Testis (tissue), 2 donors: ENCODE measurements at regions not wholly inside any gene's neighbourhood (a gene's known extent, or its start where the extent isn't known, plus 50 kb on each side); places are given as distances from the start of the nearest gene placed in this dataset.

Experiments
- DNase-seq: peaks from one replicate; pipeline ENCODE4 v3.0.0-alpha.2; 2019
- H3K27ac ChIP-seq, 2 donors: fragments of 200-600 bp; sonication (generic); one replicate each; pipeline ENCODE4 v1.5.1; 2019
- H3K27me3 ChIP-seq: fragments of 200-600 bp; sonication (generic); one replicate; pipeline ENCODE4 v1.5.1; 2019
- H3K36me3 ChIP-seq: fragments of 200-600 bp; sonication (generic); one replicate; pipeline ENCODE4 v1.5.1; 2017; ENCODE audit warnings: low read depth; ENCODE audit errors: missing control alignments
- H3K4me1 ChIP-seq: fragments of 200-600 bp; sonication (generic); one replicate; pipeline ENCODE4 v1.5.1; 2019
- H3K4me3 ChIP-seq, 2 donors: fragments of 200-600 bp; sonication (generic); one replicate each; pipeline ENCODE4 v1.5.1; 2017 to 2019
- H3K9me3 ChIP-seq: fragments of 200-600 bp; sonication (generic); one replicate; pipeline ENCODE4 v1.5.1; 2017
- POLR2A ChIP-seq: fragments of 450-650 bp; IDR thresholded peaks from one replicate; pipeline ENCODE4 v1.6.1; 2017; ENCODE audit warnings: antibody characterized with exemption, mild to moderate bottlenecking, moderate library complexity
- WGBS, 2 donors: methylation state at CpG; one replicate each; pipeline ENCODE4 v1.1.5; 2018; 5-methylcytosine and 5-hydroxymethylcytosine counted together
- intact Hi-C: fragments of 100-400 bp; cut with DNase I; formaldehyde crosslinking; loops from one replicate; pipeline ENCODE4 v1.15.1; 2023; ENCODE audit warnings: low total_unique reads
- TF ChIP-seq, protein P1 (sequence below), 3 experiments: fragments of 450-650 bp in 2 of 3; fragments of 200-600 bp in 1 of 3; sonication (generic) in 1 of 3; IDR thresholded peaks; one replicate each; pipeline ENCODE4 v1.5.1; 2016 to 2019; ENCODE audit warnings: antibody characterized with exemption in 3 of 3, mild to moderate bottlenecking in 2 of 3, moderate library complexity in 1 of 3

DNA sequence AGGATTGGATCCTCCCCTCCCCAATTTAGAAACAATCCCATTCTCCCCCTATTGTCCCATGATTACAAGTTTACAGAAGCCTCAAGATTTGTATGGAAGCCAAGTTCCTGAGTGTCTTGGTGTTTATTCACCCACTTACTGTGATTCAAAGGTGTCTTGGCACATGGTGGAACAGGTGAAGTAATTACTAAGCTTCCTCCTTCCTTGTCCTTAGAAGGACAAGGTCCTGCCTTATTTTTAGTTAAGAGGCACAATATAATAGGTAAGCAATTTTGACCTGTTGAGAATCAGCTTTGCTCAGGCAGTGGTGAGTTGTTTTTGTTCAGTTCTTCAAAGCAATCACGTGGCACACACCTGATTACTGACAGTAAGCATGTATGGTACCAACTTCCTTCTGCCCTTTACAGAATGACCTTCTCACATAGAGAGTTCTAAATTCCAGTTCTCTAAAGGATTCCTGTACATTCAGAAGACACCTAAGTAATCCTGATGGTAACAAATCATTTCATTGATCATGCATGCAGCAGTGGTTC, 60.7 kb upstream of the SLC13A1 start:
- no peaks in the 10 kb centered on the region for H3K4me1 ChIP-seq
- no peak overlapping the region for H3K4me3 ChIP-seq
- 56 to 74% methylated on average over 1 of the region's 1 CpG for WGBS, 2 donors
- no peaks in the 10 kb centered on the region for H3K27me3 ChIP-seq
- no peaks in the 10 kb centered on the region for H3K36me3 ChIP-seq
- H3K9me3 ChIP-seq: no peaks in the 10 kb centered on the region
- DNase-seq: no peak
- no peak overlapping the region for H3K27ac ChIP-seq
- TF ChIP-seq, protein P1, sequence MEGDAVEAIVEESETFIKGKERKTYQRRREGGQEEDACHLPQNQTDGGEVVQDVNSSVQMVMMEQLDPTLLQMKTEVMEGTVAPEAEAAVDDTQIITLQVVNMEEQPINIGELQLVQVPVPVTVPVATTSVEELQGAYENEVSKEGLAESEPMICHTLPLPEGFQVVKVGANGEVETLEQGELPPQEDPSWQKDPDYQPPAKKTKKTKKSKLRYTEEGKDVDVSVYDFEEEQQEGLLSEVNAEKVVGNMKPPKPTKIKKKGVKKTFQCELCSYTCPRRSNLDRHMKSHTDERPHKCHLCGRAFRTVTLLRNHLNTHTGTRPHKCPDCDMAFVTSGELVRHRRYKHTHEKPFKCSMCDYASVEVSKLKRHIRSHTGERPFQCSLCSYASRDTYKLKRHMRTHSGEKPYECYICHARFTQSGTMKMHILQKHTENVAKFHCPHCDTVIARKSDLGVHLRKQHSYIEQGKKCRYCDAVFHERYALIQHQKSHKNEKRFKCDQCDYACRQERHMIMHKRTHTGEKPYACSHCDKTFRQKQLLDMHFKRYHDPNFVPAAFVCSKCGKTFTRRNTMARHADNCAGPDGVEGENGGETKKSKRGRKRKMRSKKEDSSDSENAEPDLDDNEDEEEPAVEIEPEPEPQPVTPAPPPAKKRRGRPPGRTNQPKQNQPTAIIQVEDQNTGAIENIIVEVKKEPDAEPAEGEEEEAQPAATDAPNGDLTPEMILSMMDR (IDR thresholded peaks at IDR 0.05): no peak
- no peak for TF ChIP-seq POLR2A
- intact Hi-C loops: no loop called here

DNA sequence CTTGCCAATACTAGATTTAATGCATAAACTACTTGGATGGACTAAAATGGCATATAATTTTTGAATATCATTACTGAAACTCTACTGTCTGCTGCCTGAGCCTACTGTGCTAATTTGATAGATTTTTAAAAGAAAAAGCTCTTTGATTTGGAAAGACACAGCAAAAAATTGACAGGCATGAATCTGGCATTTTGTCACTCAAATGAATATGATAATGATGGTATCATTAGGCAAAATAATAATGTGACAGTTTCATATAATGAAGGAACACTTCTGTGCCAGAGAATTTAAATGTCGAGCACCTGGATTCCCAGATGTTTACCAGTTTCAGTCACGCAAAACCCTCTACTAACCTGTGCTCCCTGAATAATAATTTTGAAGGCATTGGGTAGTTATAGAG, 60.0 kb upstream of the SLC13A1 start:
- DNase-seq: no peak
- no peaks in the 10 kb centered on the region for H3K36me3 ChIP-seq
- intact Hi-C loops: no loop called here
- no peak overlapping the region for H3K27ac ChIP-seq
- H3K4me3 ChIP-seq: no peak overlapping the region
- TF ChIP-seq POLR2A: no peak
- TF ChIP-seq, protein P1 (IDR thresholded peaks at IDR 0.05): no peak
- H3K4me1 ChIP-seq: no peaks in the 10 kb centered on the region
- no peaks in the 10 kb centered on the region for H3K27me3 ChIP-seq
- WGBS, 2 donors: 72 to 74% methylated on average over 2 of the region's 2 CpGs
- H3K9me3 ChIP-seq: no peaks in the 10 kb centered on the region
